ENCODE measurements at regions not wholly inside any gene's neighbourhood (a gene's known extent, or its start where the extent isn't known, plus 50 kb on each side); places are given as distances from the start of the nearest gene placed in this dataset.

- DNase-seq, result no peak
These were observed 51.8 kb upstream of the CASZ1 start for GRCh38 chr1:10848109-10848684.

GRCh38 chr1:10850026-10850425, 53.6 kb upstream of the CASZ1 start:
- DNase-seq, result no peak

DNA sequence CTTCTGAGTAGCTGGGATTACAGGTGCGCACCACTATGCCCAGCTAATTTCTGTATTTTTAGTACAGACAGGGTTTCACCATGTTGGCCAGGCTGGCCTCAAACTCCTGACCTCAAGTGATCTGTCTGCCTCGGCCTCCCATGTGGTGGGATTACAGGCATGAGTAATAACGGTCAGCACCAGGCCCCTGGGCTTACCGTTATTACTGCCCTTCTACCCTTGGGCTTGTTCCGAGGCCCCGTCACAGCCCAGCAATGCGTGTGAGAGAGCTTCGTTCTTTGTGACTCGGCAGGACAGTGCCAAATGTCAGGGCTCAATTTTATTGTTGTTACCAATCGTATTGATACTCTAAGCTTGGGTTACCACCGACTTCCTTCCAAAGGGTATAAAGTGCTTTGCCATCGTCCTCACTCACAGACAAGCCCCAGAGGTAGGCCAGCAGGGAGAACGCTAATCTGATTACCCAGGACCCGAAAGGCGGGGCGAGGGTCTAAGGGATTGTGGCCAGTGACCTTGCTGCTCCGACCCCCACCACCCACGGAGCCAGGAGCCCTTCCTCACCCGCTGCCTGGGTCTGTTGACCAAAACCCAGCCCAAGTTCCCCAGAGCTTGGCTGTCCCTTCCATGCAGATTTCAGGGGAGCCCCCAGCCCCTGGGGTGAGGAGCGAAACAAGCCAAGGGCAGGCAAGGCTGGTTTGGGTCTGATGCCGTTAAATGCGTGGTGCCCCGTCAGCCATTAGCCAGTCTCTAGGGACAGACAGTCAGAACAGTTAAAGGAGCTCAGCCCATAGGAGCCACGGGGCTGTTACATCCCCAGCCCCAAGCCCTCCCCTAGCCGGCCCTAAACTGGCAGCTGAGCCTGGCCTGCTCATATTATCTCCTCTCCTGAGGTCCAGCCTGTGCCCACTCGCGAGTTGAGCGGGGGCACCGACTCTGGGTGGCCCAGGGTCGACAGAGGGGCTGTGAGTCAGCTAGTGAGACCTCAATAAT, 54.9 kb upstream of the CASZ1 start:
- no peak for DNase-seq

DNA sequence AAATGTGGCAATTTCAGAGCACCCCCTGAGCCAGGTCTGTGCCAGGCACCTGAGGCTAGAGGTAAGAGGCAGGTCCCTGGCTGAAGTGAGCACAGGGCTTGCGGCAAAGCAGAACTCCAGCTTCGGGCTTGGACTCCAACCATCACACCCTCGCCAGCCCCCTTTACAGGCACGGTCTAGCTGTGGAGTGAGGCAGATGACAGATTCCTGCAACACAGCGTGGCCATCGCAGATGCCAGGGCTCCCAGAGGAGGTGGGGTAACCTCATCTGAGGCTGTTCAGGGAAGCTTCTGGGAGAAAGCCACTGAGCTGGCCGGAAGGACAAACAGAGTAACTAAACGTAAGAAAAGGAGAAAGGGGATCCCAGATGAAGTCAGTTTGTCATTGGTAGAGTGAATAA, 55.6 kb upstream of the CASZ1 start:
- no peak for DNase-seq

- no peak for DNase-seq
These were observed 56.0 kb upstream of the CASZ1 start for GRCh38 chr1:10852486-10852885.

DNA sequence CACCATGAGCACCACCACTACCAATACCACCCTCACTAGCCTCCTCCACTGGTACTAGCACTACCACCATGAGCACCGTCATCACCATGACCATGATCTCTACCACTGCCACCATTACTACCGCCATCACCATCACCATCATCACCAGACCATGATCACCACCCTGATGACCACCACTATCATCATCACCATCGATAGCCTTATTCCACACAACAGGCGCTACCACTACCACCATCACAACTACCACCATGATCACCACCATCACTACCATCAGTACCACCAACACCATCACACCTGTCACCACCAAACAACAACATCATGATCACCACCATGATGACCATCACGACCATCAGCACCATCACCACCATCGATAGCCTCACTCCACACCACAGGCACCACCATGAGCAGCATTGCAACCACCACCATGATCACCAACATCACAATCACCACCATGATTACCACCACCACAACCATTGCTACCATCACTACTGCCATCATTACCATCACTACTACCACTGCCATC, 56.6 kb upstream of the CASZ1 start:
- DNase-seq, result no peak

DNA sequence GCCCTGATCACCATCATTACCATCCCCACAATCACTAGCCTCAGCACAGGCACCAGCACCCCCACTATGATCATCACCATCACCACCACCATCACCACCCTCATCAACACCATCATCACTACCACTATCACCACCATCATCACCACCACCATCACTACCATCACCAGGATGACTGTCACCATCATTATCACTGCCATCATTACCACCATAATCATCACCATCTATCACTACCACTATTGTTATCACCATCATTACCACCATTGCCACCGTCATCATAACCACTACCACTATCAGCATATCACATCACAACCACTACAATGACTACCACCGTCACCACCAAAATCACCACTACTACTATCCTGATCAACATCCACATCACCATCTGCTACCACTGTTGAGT, 57.3 kb upstream of the CASZ1 start:
- DNase-seq, result no peak

DNA sequence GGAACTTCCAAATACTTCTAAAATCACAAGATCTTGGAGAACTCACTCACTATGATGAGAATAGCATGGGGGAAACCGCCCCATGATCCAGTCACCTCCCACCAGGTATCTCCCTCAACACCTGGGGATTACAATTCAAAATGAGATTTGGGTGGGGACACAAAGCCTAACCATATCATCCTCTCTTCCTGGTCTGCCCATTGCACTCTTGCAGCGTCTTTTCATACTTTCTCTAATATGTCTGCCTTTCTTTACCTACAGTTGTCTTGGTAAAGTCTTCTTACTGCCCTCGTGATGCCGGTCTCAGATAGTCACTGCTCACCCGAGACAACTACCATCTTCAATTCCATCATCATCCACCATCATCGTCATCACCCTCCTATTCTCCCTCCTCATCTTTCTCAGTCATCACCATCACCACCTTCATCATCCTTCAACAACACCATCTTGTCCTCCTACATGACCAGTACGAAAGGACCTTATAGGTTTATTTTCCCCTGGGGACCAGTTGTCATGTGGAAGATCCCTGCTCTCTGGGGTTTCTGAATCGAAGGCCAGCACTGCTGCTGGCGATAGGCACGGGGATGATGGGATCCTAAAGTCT, 58.5 kb upstream of the CASZ1 start:
- DNase-seq, result no peak

GRCh38 chr1:10856176-10856683, 59.8 kb upstream of the CASZ1 start:
- DNase-seq, result no peak

GRCh38 chr1:10856863-10857598, 60.6 kb upstream of the CASZ1 start:
- DNase-seq, result no peak

- DNase-seq, result no peak
These were observed 61.2 kb upstream of the CASZ1 start for GRCh38 chr1:10857687-10858086.

DNA sequence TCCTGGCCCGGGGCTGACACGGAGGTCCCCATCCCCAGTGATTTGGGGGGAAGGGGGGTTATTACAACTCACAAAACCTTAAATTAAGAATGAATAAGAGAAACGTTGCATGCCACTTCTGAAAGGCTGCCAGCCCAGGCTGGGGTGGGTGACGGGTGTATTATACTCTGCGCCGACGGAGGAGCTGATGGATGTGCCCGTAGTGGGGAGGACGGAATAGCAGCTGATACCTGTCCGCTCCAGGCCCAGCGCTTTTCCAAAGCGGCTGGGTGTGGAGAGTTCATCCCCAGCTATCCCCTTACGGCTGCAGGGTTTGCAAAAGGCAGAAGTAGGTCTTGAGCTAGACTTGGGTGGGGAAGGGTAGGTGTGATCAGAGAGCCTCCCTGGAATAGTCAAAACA, 63.8 kb upstream of the CASZ1 start:
- no peak for DNase-seq

- no peak for DNase-seq
These were observed 64.2 kb upstream of the CASZ1 start for GRCh38 chr1:10860682-10861081.

DNA sequence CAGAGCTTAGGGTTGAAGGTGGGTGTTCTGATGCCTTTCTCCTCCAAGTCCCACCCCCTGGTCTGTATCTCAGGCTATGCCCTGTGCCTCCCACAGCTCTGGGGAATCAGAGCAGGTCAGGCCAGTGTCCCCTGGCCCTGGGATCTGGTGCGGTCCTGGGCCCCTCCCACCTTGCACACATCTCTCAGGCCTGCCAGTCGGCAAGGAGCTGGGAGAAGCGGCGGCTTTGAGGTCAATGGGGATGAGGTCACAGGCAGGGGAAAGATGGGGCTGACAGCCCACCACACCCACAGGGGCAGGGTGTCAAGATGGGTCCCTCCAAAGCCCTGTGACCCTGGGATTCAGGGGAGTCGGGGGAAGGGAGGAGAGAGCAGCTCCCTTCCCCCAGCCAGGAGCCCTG, 65.4 kb upstream of the CASZ1 start:
- DNase-seq, result no peak

DNA sequence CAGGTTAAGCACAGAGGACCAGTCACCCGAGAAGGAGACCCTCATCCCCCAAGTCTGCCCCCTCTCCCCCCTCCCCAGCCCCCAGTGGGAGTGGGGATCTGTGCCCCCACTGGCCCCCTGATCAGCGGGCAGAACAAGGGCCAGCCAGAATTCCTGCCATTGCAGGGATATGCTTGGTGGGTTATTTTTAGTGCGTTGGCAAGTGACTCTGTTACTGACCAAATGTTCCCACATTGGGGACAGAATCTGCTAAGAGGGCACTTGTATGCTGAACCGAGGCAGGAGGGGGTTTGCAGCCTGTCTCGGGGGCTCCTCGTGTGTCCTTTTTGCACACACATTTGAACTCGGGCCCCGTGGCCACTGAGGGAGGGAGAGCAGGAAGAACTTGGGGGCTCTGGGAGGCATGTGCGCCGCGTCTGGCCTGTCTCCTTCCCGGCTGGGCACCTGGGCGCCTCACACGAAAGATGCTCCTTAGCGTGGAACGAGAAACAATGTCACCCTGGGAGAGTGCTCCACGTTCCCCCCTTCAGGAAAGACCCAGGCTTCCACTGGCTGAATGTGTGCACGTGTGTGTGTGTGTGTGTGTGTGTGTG, 66.4 kb upstream of the CASZ1 start:
- no peak for DNase-seq

GRCh38 chr1:10863886-10864285, 67.4 kb upstream of the CASZ1 start:
- DNase-seq, result no peak

GRCh38 chr1:10864776-10865175, 68.3 kb upstream of the CASZ1 start:
- no peak for DNase-seq

GRCh38 chr1:10865518-10866320, 69.3 kb upstream of the CASZ1 start:
- DNase-seq, result no peak

DNA sequence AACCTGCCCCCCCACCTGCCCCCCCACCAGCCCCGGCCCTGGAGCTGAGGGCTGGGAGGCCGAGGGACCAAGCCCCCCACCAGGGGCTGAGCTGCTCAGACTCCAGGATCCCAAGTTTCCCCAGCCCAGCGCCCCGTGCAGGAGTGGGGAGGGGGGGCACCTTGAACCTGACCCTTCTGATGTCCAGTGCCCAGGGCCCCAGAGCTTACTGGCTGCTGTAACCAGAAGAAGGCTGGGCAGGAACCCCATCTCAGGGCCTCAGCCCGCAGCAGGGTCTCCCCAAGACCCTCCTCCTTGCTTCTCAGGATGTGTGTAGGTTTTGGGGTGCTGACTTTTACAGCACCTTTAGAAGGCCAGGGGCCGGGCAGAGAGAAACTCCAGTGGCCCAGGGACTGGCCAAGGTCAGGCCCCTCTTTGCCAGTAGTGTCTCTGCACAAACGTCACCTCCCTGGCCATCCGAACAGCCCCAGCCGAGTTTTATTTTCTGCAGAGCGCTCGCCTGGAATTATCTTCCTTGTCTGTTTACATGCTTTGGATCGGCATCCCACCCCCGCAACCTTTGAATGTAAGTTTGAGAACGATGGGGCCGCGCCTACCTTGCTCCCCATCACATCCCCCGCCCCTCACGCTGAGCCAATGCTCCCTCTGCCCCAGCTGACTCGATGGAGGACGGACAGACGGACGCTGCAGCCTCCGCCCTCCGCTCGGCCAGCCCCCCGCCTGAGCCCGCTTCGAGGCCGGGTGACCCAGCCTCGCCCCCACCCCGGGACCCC, 70.1 kb upstream of the CASZ1 start:
- no peak for DNase-seq

Measured in right lung (tissue), 2 donors.